ENCODE measurements at regions not wholly inside any gene's neighbourhood (a gene's known extent, or its start where the extent isn't known, plus 50 kb on each side); places are given as distances from the start of the nearest gene placed in this dataset.

DNA sequence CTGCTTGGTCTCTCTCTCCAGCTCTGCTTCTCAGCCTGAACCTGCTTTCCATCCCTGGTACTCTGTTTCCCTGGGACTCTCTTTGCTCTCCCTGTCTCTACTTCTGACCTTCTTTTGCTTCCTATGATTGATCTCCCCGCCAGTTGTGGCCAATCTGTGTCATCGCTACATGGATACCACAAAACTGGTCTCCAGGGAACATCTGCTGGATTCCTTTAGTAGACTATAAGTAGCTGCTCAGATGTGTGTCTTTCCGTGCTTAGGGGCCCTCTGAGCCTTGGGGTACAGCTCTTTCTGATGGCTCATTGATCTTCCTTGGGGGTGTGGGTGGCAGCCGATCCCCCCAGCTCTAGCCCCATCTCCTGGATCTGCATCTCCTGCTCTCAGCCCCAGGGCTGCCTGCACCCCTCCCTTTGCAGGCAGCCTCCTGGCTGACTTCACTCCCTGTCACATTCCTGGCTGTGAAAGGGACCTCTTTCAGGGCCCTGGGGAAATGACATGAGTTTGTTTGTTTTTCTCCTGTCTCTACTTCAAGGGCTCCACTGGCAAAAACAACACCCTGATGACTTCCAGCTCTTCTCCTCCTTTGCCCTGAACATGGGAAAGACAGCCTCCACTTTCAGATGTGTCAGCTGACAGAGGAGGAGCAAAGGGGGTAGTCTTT lies 333.7 kb downstream of the CYP26B1 start (continued):
- TF ChIP-seq, protein P1, sequence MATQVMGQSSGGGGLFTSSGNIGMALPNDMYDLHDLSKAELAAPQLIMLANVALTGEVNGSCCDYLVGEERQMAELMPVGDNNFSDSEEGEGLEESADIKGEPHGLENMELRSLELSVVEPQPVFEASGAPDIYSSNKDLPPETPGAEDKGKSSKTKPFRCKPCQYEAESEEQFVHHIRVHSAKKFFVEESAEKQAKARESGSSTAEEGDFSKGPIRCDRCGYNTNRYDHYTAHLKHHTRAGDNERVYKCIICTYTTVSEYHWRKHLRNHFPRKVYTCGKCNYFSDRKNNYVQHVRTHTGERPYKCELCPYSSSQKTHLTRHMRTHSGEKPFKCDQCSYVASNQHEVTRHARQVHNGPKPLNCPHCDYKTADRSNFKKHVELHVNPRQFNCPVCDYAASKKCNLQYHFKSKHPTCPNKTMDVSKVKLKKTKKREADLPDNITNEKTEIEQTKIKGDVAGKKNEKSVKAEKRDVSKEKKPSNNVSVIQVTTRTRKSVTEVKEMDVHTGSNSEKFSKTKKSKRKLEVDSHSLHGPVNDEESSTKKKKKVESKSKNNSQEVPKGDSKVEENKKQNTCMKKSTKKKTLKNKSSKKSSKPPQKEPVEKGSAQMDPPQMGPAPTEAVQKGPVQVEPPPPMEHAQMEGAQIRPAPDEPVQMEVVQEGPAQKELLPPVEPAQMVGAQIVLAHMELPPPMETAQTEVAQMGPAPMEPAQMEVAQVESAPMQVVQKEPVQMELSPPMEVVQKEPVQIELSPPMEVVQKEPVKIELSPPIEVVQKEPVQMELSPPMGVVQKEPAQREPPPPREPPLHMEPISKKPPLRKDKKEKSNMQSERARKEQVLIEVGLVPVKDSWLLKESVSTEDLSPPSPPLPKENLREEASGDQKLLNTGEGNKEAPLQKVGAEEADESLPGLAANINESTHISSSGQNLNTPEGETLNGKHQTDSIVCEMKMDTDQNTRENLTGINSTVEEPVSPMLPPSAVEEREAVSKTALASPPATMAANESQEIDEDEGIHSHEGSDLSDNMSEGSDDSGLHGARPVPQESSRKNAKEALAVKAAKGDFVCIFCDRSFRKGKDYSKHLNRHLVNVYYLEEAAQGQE (IDR thresholded peaks at IDR 0.05; ENCODE audit: unreplicated experiment), result no peak
- no peak for TF ChIP-seq NANOG (IDR thresholded peaks at IDR 0.05; ENCODE audit: borderline replicate concordance)
- TF ChIP-seq CREB1 (CRISPR knock-in tag; IDR thresholded peaks at IDR 0.05; ENCODE audit: low read depth), result no peak
- no peak for TF ChIP-seq POLR2AphosphoS5 (IDR thresholded peaks at IDR 0.05; ENCODE audit: low read depth)
- TF ChIP-seq, protein P2, sequence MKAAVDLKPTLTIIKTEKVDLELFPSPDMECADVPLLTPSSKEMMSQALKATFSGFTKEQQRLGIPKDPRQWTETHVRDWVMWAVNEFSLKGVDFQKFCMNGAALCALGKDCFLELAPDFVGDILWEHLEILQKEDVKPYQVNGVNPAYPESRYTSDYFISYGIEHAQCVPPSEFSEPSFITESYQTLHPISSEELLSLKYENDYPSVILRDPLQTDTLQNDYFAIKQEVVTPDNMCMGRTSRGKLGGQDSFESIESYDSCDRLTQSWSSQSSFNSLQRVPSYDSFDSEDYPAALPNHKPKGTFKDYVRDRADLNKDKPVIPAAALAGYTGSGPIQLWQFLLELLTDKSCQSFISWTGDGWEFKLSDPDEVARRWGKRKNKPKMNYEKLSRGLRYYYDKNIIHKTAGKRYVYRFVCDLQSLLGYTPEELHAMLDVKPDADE (IDR thresholded peaks at IDR 0.05), result no peak
- TF ChIP-seq EZH2 (IDR thresholded peaks at IDR 0.05; ENCODE audit: low read depth, unreplicated experiment), result no peak
- TF ChIP-seq STAT1 (IDR thresholded peaks at IDR 0.05; ENCODE audit: unreplicated experiment), result no peak
- TF ChIP-seq JUNB (IDR thresholded peaks at IDR 0.05; ENCODE audit: unreplicated experiment), result no peak
- TF ChIP-seq, protein P3, sequence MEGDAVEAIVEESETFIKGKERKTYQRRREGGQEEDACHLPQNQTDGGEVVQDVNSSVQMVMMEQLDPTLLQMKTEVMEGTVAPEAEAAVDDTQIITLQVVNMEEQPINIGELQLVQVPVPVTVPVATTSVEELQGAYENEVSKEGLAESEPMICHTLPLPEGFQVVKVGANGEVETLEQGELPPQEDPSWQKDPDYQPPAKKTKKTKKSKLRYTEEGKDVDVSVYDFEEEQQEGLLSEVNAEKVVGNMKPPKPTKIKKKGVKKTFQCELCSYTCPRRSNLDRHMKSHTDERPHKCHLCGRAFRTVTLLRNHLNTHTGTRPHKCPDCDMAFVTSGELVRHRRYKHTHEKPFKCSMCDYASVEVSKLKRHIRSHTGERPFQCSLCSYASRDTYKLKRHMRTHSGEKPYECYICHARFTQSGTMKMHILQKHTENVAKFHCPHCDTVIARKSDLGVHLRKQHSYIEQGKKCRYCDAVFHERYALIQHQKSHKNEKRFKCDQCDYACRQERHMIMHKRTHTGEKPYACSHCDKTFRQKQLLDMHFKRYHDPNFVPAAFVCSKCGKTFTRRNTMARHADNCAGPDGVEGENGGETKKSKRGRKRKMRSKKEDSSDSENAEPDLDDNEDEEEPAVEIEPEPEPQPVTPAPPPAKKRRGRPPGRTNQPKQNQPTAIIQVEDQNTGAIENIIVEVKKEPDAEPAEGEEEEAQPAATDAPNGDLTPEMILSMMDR (conservative IDR thresholded peaks at IDR 0.05; ENCODE audit: low read depth in 2 of 2), result no peak

DNA sequence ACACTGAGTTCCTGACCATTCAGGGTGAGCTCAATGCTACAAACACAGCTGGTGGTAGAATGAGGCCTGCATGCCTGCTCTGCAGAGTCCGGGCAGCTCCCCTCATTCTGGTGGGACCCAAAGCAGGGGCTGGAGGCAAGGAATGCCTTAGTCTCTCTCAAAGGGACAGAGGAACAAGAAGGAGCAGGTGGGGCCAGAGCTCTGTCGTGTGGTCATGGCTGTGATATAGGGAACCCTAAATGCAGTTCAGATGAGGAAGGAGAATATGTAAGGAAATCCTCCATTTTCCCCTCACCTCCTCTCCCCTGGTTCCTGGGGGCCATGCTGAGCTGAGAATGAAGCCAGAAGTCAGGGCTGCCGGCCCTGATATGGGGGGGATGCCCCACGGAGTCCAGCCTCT lies 334.3 kb downstream of the CYP26B1 start:
- H3K27me3 Mint-ChIP-seq (ENCODE audit: insufficient read depth, low read depth, poor library complexity), result no peaks in the 10 kb centered on the region
- H3K27ac Mint-ChIP-seq, result no peak overlapping the region
- no peaks in the 10 kb centered on the region for H3K36me3 ChIP-seq (ENCODE audit: insufficient read depth)
- no peak overlapping the region for H3K4me2 ChIP-seq
- H3K9me2 ChIP-seq (ENCODE audit: insufficient read depth), result peaks cover 14% of the 10 kb centered on the region; the same call in 1 of the 2 replicates
- H3K4me3 ChIP-seq, result no peak overlapping the region
- DNase-seq (ENCODE audit: low spot score), result no peak
- no peaks in the 10 kb centered on the region for H3K27me3 ChIP-seq (ENCODE audit: insufficient read depth)
- peaks cover 2% of the 10 kb centered on the region; the same call in 1 of the 3 replicates for H3K9me3 Mint-ChIP-seq
- H3K4me3 Mint-ChIP-seq, result no peak overlapping the region
- no peaks in the 10 kb centered on the region for H3K4me1 Mint-ChIP-seq
- no peak for ATAC-seq
- H3K4me1 ChIP-seq (ENCODE audit: insufficient read depth), result no peaks in the 10 kb centered on the region
- no peaks in the 10 kb centered on the region for H4K20me1 ChIP-seq (replicated peaks; ENCODE audit: insufficient read depth)
- no peaks in the 10 kb centered on the region for H3K79me2 ChIP-seq (replicated peaks; ENCODE audit: insufficient read depth)
- H2AFZ ChIP-seq, result no peak overlapping the region
- no peaks in the 10 kb centered on the region for H3K36me3 Mint-ChIP-seq (ENCODE audit: low read depth)
- no peaks in the 10 kb centered on the region for H3F3A ChIP-seq (replicated peaks; ENCODE audit: low read depth)
- H3K27ac ChIP-seq (ENCODE audit: low read depth), result no peak overlapping the region
- TF ChIP-seq, protein P3 (conservative IDR thresholded peaks at IDR 0.05; ENCODE audit: low read depth in 2 of 2), result no peak
- TF ChIP-seq ZNF331 (CRISPR knock-in tag; IDR thresholded peaks at IDR 0.05; ENCODE audit: low read depth) (no peak), POLR2AphosphoS5 (IDR thresholded peaks at IDR 0.05; ENCODE audit: low read depth) (no peak), EZH2phosphoT487 (IDR thresholded peaks at IDR 0.05; ENCODE audit: unreplicated experiment) (no peak)
- TF ChIP-seq, protein P1 (IDR thresholded peaks at IDR 0.05; ENCODE audit: unreplicated experiment), result no peak
